HG03066 (cell line): ENCODE measurements at regions not wholly inside any gene's neighbourhood (a gene's known extent, or its start where the extent isn't known, plus 50 kb on each side); places are given as distances from the start of the nearest gene placed in this dataset.
"Not testable (repeated sequence)": the region's sequence is repeated elsewhere in the genome, so short reads cannot be mapped to it uniquely, and the experiment has no call there.

Experiments used
- ATAC-seq: cut with Tn5 transposase; IDR thresholded peaks from one replicate; pipeline ENCODE4 v1.9.1; 2021; ENCODE audit warnings: low read depth; ENCODE audit not compliant: unreplicated experiment

DNA sequence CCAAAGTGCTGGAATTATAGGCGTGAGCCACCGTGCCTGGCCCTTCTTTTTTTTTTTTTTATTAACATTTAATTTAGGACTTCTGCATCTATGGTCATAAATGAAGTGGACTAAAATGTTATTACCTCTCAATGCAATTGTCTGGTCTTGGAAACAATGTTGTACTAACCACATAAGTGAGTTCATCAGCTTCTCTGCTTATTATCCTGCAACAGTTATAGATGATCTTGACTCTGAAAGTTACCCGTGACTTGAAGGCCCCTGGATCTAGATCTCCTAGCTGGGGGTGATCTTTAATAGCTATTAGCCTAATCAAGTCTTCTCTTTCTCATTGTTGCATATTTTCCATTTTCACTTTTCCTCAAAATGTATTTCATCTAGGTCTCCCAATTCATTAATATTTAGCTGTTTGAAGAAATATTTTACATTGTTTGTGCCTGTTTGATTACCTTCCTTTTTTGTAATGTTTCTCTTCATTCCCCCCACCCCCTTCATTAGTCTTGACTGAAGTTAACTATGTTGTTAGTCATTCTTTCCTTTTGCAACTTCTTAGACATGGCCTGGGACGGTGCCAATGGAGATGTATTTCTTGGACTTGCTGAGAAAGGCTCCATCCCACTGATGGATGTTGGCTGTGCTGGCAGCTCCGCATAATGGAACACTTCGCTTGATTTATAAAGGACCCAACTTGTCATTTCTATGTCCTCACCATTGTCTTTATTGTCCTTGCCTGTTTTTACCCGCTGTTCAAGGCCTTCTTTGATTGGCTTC is 141.6 kb upstream of the RIOK3 start:
- ATAC-seq, result no peak

DNA sequence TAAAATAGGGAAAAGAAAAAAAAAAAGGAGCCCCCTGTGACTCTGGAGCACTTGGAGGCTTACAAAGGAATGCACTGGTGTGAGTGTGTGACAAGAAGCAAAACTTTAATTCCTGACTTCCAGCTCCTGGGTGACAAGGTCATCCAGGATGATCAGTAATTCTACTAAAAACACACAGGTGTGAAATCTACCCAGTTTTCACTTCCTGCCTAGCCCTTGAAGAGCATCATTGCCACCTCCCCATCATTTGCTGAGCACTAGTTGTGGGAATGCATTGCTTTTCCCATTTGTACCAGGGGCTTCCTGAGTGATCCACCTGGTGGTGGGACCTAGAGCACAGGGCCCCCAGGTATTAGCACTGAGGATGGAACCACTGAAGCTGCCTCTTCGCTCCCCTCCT is 139.7 kb upstream of the RIOK3 start:
- ATAC-seq, result no peak

DNA sequence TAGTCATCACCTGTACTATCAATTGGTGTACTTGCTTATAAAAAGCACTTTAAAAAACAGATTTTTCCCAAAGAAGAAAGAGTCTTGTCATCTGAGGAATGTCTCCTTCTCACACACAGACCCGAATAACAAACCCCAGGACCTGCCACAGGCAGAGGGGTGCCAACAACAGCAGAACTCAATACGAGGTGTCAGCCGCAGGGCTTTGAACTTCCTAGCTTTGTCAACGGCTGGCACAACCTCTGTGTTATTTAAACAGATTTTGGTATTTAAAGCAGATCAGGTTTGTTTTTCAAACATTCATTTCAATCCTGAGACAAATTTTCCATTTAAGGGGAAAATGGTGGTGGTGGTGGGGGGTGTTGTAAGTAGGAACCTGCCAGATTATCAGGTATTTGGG is 138.4 kb upstream of the RIOK3 start:
- ATAC-seq, result no peak

GRCh38 chr18:23316316-23316715 is 136.8 kb upstream of the RIOK3 start:
- no peak for ATAC-seq

GRCh38 chr18:23316988-23317387 is 136.1 kb upstream of the RIOK3 start:
- ATAC-seq, result no peak

- no peak for ATAC-seq
Measured at GRCh38 chr18:23317975-23318675, 135.0 kb upstream of the RIOK3 start.

- no peak for ATAC-seq
Measured at GRCh38 chr18:23320709-23321236, 132.3 kb upstream of the RIOK3 start.

DNA sequence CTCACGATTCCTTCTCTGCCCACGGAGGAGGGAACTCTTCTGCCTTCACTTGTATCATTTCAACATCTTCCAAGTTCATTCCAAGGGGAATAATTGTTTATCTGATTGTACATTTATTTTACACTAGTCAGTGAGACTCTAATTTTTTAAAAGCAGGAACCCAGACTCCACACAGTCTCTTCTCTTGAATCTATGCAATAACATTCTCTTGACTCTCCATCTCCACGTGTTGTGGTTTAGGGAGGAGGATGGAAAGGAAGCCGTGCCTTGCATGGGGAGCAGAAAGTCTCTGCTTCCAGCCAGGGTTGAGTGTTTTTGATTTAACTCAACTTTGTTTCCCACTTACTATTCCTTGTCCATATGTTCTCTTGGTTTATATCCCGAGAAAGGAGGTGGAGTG is 131.1 kb upstream of the RIOK3 start:
- no peak for ATAC-seq

DNA sequence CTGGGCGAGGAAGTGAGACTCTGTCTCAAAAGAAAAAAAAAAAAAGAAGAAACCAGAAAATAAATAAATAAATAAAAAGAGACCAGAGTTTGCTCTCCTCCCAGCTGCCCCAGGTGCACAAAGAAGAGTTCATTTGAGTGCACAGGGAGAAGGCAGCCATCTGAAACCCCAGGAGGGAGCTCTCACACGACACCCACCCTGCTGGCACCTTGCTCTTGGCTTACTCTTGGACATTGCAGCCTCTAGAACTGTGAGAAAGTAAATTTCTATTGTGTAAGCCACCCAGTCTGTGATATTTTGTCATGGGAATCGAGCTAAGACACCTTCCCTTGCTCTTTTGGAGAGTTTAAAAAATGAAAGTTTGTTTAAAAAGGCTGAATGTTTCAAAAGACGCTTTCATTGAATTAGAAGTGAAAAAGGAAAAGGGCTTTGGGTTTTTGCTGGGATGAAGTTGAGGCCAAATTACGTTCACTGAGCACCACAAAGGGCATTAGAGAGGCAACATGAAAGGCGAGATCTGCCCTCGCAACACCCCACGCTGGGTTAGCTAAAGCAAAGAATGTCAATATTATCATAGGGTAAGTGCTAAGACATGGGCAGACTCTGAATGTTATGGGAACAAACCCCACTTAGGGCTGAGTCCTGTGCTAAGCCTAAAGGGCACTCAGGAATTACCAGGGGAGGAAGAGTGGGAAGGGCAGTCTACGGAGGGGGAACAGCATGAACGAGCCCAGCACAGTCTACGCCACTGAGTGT is 128.9 kb upstream of the RIOK3 start:
- ATAC-seq, result no peak

DNA sequence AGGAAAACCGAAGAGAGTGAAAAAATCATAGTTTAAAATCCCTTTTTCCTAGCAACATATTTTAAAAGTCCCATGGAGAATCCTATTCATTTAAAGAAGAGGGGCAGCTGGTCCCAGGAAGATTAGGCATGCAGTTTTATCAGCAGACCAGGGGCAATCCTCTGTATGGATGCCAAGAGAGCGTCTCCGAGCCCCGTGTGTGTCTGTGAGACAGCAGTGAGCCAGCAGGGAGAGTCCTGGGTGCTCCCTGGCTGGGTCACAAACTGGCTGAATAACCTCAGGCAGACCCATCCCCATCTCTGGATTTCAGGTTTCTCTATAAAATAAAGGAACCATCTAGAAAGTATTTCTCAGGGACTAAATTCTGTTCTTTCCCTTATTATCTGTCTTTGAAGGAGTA is 128.2 kb upstream of the RIOK3 start:
- ATAC-seq, result no peak

GRCh38 chr18:23329671-23330070 is 123.4 kb upstream of the RIOK3 start:
- not testable (repeated sequence) for ATAC-seq

GRCh38 chr18:23330423-23330822 is 122.7 kb upstream of the RIOK3 start:
- no peak for ATAC-seq

GRCh38 chr18:23331091-23331920 is 121.8 kb upstream of the RIOK3 start:
- no peak for ATAC-seq

DNA sequence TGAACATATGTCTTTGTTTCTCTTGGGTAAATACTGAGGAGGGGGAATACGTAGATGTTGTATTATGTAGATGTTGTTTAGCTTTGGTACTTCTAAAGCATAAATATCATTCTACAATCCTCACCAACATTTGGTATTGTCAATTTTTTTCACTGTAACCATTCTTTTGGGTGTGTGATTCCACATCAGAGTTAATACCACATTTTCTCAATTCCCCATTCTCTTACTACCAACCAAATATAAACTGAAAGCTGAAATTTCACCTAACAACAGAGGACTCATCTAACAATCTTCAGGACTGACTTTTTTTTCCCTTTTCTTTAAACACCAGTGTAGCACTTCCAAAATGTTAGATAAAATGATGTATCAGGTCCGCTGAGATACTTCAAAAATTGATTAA is 120.7 kb upstream of the RIOK3 start:
- ATAC-seq, result no peak

GRCh38 chr18:23333827-23334226 is 119.3 kb upstream of the RIOK3 start:
- no peak for ATAC-seq

- ATAC-seq, result no peak
Measured at GRCh38 chr18:23334569-23334968, 118.5 kb upstream of the RIOK3 start.

DNA sequence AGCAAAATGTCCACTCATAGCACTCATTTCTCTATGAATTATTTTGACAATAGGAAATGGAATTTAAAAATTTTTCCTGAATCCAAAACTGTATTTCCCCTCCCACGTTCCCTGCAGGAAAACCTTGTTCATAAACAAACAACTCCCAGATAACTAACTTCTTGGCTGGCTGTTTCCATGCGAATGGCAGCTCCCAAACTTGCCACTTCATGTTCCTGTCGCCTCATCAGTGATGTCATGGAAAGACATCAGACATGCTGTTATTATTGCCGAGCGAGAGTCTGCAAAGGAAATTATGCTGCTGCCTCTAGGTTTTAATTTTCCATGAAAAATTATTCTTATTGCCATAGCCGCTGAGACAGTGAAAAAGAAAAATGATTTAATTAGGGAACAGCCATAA is 117.0 kb upstream of the RIOK3 start:
- no peak for ATAC-seq

- ATAC-seq, result no peak
Measured at GRCh38 chr18:23337599-23338444, 115.3 kb upstream of the RIOK3 start.

- no peak for ATAC-seq
Measured at GRCh38 chr18:23340661-23341060, 112.4 kb upstream of the RIOK3 start.

GRCh38 chr18:23341383-23341782 is 111.7 kb upstream of the RIOK3 start:
- ATAC-seq, result no peak
